ENCODE measurements at regions not wholly inside any gene's neighbourhood (a gene's known extent, or its start where the extent isn't known, plus 50 kb on each side); places are given as distances from the start of the nearest gene placed in this dataset.

DNA sequence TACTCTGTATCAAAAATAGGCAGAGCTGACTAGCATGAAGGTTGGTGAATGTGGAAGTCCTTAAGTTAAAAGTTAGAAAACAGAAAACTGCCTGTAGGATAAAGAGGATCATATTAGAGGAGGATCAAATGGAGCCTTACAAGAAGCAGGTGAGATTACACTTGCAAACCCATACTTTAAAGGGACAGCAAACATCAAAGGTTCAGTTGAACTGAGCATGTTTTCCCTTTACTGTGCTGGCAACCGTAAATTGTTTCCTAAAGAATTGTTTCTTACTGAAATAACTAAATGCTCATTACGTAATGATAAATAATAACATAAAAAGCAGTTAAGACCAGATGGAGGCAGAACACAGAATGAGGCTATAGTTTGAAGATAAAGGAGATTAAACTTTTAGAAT lies 465.3 kb upstream of the FTMT start:
- TF ChIP-seq GATA2 (IDR thresholded peaks at IDR 0.05; ENCODE audit: low read depth, low read length) = no peak
- no peak for TF ChIP-seq GATA3 (IDR thresholded peaks at IDR 0.05; ENCODE audit: low read depth, low read length)

Data from SH-SY5Y (cell line).